Prostate gland (tissue), 2 donors: ENCODE measurements at regions not wholly inside any gene's neighbourhood (a gene's known extent, or its start where the extent isn't known, plus 50 kb on each side); places are given as distances from the start of the nearest gene placed in this dataset.

Source experiments
- POLR2A ChIP-seq: fragments of 450-650 bp; IDR thresholded peaks from one replicate; pipeline ENCODE4 v1.6.1; 2016; ENCODE audit warnings: antibody characterized with exemption, mild to moderate bottlenecking
- POLR2AphosphoS5 ChIP-seq: sonication (generic); formaldehyde crosslinking; IDR thresholded peaks from one replicate; pipeline ENCODE4 v1.6.1; 2017; ENCODE audit warnings: antibody characterized with exemption
- TF ChIP-seq, protein P1 (sequence below), 4 experiments: fragments of 200-600 bp in 2 of 4; fragments of 450-650 bp in 2 of 4; sonication (generic) in 2 of 4; IDR thresholded peaks; 1 replicate in 3 of 4; 2 replicates in 1 of 4; pipeline ENCODE4 v1.5.1; 2016 to 2019; ENCODE audit warnings: antibody characterized with exemption in 4 of 4, mild to moderate bottlenecking in 2 of 4, moderate library complexity in 2 of 4

DNA sequence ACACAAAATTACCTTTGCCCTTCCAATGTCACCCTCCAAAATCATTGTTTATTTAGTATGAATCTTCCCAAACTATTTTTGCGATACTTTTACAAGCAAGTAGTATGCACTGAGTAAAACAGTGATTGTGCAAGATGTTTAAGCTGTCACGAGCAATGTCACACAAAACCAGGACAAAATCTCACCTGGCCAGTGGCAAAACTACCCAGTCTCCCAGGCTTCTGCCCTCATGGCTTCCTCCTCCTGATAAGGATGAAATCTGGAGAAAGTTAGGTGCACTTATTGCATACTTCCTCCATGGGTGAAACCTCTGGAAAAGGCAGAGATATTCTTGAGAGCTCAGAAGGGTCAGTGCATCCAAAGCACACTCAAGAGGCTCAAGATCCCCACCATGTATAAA is 500.8 kb downstream of the IRS2 start:
- TF ChIP-seq, protein P1, sequence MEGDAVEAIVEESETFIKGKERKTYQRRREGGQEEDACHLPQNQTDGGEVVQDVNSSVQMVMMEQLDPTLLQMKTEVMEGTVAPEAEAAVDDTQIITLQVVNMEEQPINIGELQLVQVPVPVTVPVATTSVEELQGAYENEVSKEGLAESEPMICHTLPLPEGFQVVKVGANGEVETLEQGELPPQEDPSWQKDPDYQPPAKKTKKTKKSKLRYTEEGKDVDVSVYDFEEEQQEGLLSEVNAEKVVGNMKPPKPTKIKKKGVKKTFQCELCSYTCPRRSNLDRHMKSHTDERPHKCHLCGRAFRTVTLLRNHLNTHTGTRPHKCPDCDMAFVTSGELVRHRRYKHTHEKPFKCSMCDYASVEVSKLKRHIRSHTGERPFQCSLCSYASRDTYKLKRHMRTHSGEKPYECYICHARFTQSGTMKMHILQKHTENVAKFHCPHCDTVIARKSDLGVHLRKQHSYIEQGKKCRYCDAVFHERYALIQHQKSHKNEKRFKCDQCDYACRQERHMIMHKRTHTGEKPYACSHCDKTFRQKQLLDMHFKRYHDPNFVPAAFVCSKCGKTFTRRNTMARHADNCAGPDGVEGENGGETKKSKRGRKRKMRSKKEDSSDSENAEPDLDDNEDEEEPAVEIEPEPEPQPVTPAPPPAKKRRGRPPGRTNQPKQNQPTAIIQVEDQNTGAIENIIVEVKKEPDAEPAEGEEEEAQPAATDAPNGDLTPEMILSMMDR (IDR thresholded peaks at IDR 0.05) = no peak
- no peak for TF ChIP-seq POLR2A
- TF ChIP-seq POLR2AphosphoS5 = no peak
